HEK293 (cell line): ENCODE measurements at regions not wholly inside any gene's neighbourhood (a gene's known extent, or its start where the extent isn't known, plus 50 kb on each side); places are given as distances from the start of the nearest gene placed in this dataset.

Experiments
- BCL11B ChIP-seq: fragments of 450-650 bp; formaldehyde crosslinking; IDR thresholded peaks from 2 replicates; pipeline ENCODE4 v1.5.1; 2016; ENCODE audit warnings: low read depth, missing biosample characterization, missing genetic modification characterization
- ELK4 ChIP-seq: IDR thresholded peaks from 2 replicates; pipeline ENCODE4 v1.6.1; 2011; ENCODE audit warnings: mild to moderate bottlenecking, low read depth, low read length, borderline replicate concordance
- KLF16 ChIP-seq: fragments of 450-650 bp; formaldehyde crosslinking; IDR thresholded peaks from 2 replicates; pipeline ENCODE4 v1.5.1; 2017; ENCODE audit warnings: missing biosample characterization, missing genetic modification characterization
- KLF8 ChIP-seq: fragments of 450-650 bp; formaldehyde crosslinking; IDR thresholded peaks from 2 replicates; pipeline ENCODE4 v1.5.1; 2016; ENCODE audit warnings: missing biosample characterization, missing genetic modification characterization
- MZF1 ChIP-seq: fragments of 450-650 bp; formaldehyde crosslinking; IDR thresholded peaks from 2 replicates; pipeline ENCODE4 v1.5.1; 2017; ENCODE audit warnings: missing biosample characterization, missing genetic modification characterization, borderline replicate concordance
- ZBTB17 ChIP-seq: fragments of 450-650 bp; formaldehyde crosslinking; IDR thresholded peaks from 2 replicates; pipeline ENCODE4 v1.5.1; 2016; ENCODE audit warnings: missing biosample characterization, missing genetic modification characterization
- ZBTB20 ChIP-seq: fragments of 450-650 bp; formaldehyde crosslinking; IDR thresholded peaks from 2 replicates; pipeline ENCODE4 v1.5.1; 2016; ENCODE audit warnings: missing biosample characterization, missing genetic modification characterization
- ZBTB6 ChIP-seq: fragments of 450-650 bp; formaldehyde crosslinking; IDR thresholded peaks from 2 replicates; pipeline ENCODE4 v1.5.1; 2017; ENCODE audit warnings: missing biosample characterization, missing genetic modification characterization
- ZFP69B ChIP-seq: fragments of 450-650 bp; formaldehyde crosslinking; IDR thresholded peaks from 2 replicates; pipeline ENCODE4 v1.5.1; 2016; ENCODE audit warnings: missing biosample characterization, missing genetic modification characterization
- ZNF140 ChIP-seq: fragments of 450-650 bp; formaldehyde crosslinking; IDR thresholded peaks from 2 replicates; pipeline ENCODE4 v1.5.1; 2016; ENCODE audit warnings: missing biosample characterization, missing genetic modification characterization
- ZNF169 ChIP-seq: fragments of 450-650 bp; formaldehyde crosslinking; IDR thresholded peaks from 2 replicates; pipeline ENCODE4 v1.5.1; 2016; ENCODE audit warnings: missing biosample characterization, missing genetic modification characterization
- ZNF266 ChIP-seq: fragments of 450-650 bp; formaldehyde crosslinking; IDR thresholded peaks from 2 replicates; pipeline ENCODE4 v1.5.1; 2016; ENCODE audit warnings: missing biosample characterization, missing genetic modification characterization, low read depth
- ZNF280D ChIP-seq: fragments of 450-650 bp; formaldehyde crosslinking; IDR thresholded peaks from 2 replicates; pipeline ENCODE4 v1.5.1; 2016; ENCODE audit warnings: missing biosample characterization, missing genetic modification characterization
- ZNF354C ChIP-seq: fragments of 450-650 bp; formaldehyde crosslinking; IDR thresholded peaks from 2 replicates; pipeline ENCODE4 v1.5.1; 2016; ENCODE audit warnings: missing biosample characterization, missing genetic modification characterization, low read depth, borderline replicate concordance
- ZNF473 ChIP-seq: fragments of 450-650 bp; formaldehyde crosslinking; IDR thresholded peaks from 2 replicates; pipeline ENCODE4 v1.5.1; 2017; ENCODE audit warnings: missing biosample characterization, missing genetic modification characterization
- ZNF677 ChIP-seq: fragments of 450-650 bp; IDR thresholded peaks from 2 replicates; pipeline ENCODE4 v1.5.0; 2018; ENCODE audit warnings: missing biosample characterization, mild to moderate bottlenecking, missing genetic modification characterization, moderate library complexity
- ZNF747 ChIP-seq: fragments of 450-650 bp; formaldehyde crosslinking; IDR thresholded peaks from 2 replicates; pipeline ENCODE4 v1.5.1; 2016; ENCODE audit warnings: missing biosample characterization, missing genetic modification characterization
- ZNF792 ChIP-seq: fragments of 450-650 bp; formaldehyde crosslinking; IDR thresholded peaks from 2 replicates; pipeline ENCODE4 v1.5.1; 2016; ENCODE audit warnings: missing biosample characterization, missing genetic modification characterization
- ZNF830 ChIP-seq: fragments of 450-650 bp; IDR thresholded peaks from 2 replicates; pipeline ENCODE4 v1.5.0; 2018; ENCODE audit warnings: missing biosample characterization, missing genetic modification characterization, low read depth, mild to moderate bottlenecking, moderate library complexity
- ZSCAN16 ChIP-seq: fragments of 450-650 bp; formaldehyde crosslinking; IDR thresholded peaks from 2 replicates; pipeline ENCODE4 v1.5.1; 2016; ENCODE audit warnings: missing biosample characterization, missing genetic modification characterization
- TF ChIP-seq, protein P1 (sequence below): fragments of 450-650 bp; formaldehyde crosslinking; IDR thresholded peaks from 2 replicates; pipeline ENCODE4 v1.5.1; 2016; ENCODE audit warnings: missing biosample characterization, missing genetic modification characterization
- TF ChIP-seq, protein P2 (sequence below): fragments of 450-650 bp; formaldehyde crosslinking; IDR thresholded peaks from 2 replicates; pipeline ENCODE4 v1.5.1; 2016; ENCODE audit warnings: missing biosample characterization, missing genetic modification characterization, low read depth
- TF ChIP-seq, protein P3 (sequence below): fragments of 450-650 bp; formaldehyde crosslinking; IDR thresholded peaks from 2 replicates; pipeline ENCODE4 v1.5.1; 2016; ENCODE audit warnings: missing biosample characterization, missing genetic modification characterization
- TF ChIP-seq, protein P4 (sequence below): fragments of 450-650 bp; formaldehyde crosslinking; IDR thresholded peaks from 2 replicates; pipeline ENCODE4 v1.5.1; 2016; ENCODE audit warnings: missing biosample characterization, missing genetic modification characterization
- TF ChIP-seq, protein P5 (sequence below): fragments of 450-650 bp; formaldehyde crosslinking; IDR thresholded peaks from 2 replicates; pipeline ENCODE4; 2016; ENCODE audit warnings: missing biosample characterization, missing genetic modification characterization

DNA sequence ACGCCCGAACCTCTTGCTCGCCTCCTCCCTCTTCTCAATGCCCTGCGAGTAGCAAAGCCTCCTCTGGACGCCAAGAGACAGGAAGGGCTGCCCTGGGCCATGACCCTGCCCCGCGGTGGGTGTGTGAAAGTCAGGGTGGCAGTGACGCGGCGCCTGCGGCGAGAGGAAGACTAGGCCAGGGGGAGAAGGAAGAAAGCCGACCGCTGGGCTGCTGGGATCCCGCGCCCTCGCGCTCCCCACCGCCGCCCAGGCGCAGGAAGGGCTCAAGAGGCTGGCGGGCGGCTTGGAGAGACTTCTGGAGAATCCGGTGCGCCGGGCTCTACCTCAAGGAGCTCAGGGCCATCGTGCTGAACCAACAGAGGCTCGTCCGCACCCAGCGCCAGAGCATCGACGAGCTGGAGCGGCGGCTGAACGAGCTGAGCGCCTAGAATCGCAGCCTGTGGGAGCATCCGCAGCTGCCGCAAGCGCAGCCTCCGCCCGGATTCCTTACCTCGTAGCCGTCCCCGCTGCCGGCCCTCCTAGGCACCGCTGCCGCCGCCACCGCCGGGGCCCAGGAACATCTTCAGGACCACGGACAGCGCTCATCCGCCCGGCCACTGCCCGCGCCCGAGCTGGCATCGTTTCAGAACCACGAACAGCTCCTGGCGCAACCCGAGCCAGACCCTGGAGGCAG lies 105.0 kb upstream of the PRB2 start (continued):
- no peak for TF ChIP-seq ZSCAN16 (tag by site-specific recombination)
- TF ChIP-seq, protein P1, sequence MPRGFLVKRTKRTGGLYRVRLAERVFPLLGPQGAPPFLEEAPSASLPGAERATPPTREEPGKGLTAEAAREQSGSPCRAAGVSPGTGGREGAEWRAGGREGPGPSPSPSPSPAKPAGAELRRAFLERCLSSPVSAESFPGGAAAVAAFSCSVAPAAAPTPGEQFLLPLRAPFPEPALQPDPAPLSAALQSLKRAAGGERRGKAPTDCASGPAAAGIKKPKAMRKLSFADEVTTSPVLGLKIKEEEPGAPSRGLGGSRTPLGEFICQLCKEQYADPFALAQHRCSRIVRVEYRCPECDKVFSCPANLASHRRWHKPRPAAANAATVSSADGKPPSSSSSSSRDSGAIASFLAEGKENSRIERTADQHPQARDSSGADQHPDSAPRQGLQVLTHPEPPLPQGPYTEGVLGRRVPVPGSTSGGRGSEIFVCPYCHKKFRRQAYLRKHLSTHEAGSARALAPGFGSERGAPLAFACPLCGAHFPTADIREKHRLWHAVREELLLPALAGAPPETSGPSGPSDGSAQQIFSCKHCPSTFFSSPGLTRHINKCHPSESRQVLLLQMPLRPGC: no peak
- no peak for TF ChIP-seq ZNF792 (tag by site-specific recombination)
- TF ChIP-seq KLF8: 0 out of 2 replicates have a peak, but pooled peaks have one; percentile 49
- TF ChIP-seq, protein P2, sequence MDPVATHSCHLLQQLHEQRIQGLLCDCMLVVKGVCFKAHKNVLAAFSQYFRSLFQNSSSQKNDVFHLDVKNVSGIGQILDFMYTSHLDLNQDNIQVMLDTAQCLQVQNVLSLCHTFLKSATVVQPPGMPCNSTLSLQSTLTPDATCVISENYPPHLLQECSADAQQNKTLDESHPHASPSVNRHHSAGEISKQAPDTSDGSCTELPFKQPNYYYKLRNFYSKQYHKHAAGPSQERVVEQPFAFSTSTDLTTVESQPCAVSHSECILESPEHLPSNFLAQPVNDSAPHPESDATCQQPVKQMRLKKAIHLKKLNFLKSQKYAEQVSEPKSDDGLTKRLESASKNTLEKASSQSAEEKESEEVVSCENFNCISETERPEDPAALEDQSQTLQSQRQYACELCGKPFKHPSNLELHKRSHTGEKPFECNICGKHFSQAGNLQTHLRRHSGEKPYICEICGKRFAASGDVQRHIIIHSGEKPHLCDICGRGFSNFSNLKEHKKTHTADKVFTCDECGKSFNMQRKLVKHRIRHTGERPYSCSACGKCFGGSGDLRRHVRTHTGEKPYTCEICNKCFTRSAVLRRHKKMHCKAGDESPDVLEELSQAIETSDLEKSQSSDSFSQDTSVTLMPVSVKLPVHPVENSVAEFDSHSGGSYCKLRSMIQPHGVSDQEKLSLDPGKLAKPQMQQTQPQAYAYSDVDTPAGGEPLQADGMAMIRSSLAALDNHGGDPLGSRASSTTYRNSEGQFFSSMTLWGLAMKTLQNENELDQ (tag by site-specific recombination): no peak
- TF ChIP-seq ZNF169 (tag by site-specific recombination): no peak
- TF ChIP-seq, protein P3, sequence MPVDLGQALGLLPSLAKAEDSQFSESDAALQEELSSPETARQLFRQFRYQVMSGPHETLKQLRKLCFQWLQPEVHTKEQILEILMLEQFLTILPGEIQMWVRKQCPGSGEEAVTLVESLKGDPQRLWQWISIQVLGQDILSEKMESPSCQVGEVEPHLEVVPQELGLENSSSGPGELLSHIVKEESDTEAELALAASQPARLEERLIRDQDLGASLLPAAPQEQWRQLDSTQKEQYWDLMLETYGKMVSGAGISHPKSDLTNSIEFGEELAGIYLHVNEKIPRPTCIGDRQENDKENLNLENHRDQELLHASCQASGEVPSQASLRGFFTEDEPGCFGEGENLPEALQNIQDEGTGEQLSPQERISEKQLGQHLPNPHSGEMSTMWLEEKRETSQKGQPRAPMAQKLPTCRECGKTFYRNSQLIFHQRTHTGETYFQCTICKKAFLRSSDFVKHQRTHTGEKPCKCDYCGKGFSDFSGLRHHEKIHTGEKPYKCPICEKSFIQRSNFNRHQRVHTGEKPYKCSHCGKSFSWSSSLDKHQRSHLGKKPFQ (tag by site-specific recombination): no peak
- TF ChIP-seq, protein P4, sequence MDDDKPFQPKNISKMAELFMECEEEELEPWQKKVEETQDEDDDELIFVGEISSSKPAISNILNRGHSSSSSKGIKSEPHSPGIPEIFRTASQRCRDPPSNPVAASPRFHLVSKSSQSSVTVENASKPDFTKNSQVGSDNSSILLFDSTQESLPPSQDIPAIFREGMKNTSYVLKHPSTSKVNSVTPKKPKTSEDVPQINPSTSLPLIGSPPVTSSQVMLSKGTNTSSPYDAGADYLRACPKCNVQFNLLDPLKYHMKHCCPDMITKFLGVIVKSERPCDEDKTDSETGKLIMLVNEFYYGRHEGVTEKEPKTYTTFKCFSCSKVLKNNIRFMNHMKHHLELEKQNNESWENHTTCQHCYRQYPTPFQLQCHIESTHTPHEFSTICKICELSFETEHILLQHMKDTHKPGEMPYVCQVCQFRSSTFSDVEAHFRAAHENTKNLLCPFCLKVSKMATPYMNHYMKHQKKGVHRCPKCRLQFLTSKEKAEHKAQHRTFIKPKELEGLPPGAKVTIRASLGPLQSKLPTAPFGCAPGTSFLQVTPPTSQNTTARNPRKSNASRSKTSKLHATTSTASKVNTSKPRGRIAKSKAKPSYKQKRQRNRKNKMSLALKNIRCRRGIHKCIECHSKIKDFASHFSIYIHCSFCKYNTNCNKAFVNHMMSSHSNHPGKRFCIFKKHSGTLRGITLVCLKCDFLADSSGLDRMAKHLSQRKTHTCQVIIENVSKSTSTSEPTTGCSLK (tag by site-specific recombination): no peak
- no peak for TF ChIP-seq ZNF140 (tag by site-specific recombination)
- no peak for TF ChIP-seq ZBTB6 (tag by site-specific recombination)
- TF ChIP-seq BCL11B (tag by site-specific recombination): no peak
- TF ChIP-seq, protein P5, sequence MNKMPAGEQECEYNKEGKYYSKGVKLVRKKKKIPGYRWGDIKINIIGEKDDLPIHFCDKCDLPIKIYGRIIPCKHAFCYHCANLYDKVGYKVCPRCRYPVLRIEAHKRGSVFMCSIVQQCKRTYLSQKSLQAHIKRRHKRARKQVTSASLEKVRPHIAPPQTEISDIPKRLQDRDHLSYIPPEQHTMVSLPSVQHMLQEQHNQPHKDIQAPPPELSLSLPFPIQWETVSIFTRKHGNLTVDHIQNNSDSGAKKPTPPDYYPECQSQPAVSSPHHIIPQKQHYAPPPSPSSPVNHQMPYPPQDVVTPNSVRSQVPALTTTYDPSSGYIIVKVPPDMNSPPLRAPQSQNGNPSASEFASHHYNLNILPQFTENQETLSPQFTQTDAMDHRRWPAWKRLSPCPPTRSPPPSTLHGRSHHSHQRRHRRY (tag by site-specific recombination): no peak
- TF ChIP-seq ELK4: no peak
- no peak for TF ChIP-seq ZNF677 (tag by site-specific recombination)
- no peak for TF ChIP-seq ZNF747 (tag by site-specific recombination)
- TF ChIP-seq ZNF830 (tag by site-specific recombination): no peak
- TF ChIP-seq MZF1 (tag by site-specific recombination): no peak
- peak; percentile 67 for TF ChIP-seq ZBTB17 (tag by site-specific recombination)
- TF ChIP-seq ZFP69B (tag by site-specific recombination): no peak
- no peak for TF ChIP-seq ZNF266 (tag by site-specific recombination)
- TF ChIP-seq KLF16: no peak
- peak; percentile 39; the same call in 1 of the 2 replicates for TF ChIP-seq ZBTB20
- TF ChIP-seq ZNF354C (tag by site-specific recombination): no peak
- no peak for TF ChIP-seq ZNF280D (tag by site-specific recombination)
- no peak for TF ChIP-seq ZNF473 (tag by site-specific recombination)
